Gastroesophageal sphincter (tissue), 4 donors: ENCODE measurements at regions not wholly inside any gene's neighbourhood (a gene's known extent, or its start where the extent isn't known, plus 50 kb on each side); places are given as distances from the start of the nearest gene placed in this dataset.
"Not testable (repeated sequence)": the region's sequence is repeated elsewhere in the genome, so short reads cannot be mapped to it uniquely, and the experiment has no call there.

Experiments
- ATAC-seq: fragments of 150-250 bp; one replicate; pipeline ENCODE4 v1.9.1; 2016; ENCODE audit warnings: mild to moderate bottlenecking, moderate library complexity
- H3K27ac ChIP-seq, 4 donors: fragments of 200-600 bp; sonication (generic) in 3 of 4; 1 replicate in 3 of 4; 2 replicates in 1 of 4; pipeline ENCODE4 v1.5.1; 2016 to 2019
- H3K27me3 ChIP-seq: fragments of 200-600 bp; sonication (generic); one replicate; pipeline ENCODE4 v1.5.1; 2019
- H3K36me3 ChIP-seq, 2 donors: fragments of 200-600 bp; sonication (generic); one replicate each; pipeline ENCODE4 v1.5.1; 2019; ENCODE audit warnings: control low read depth in 1 of 2
- H3K4me1 ChIP-seq, 3 donors: fragments of 200-600 bp; sonication (generic); 1 replicate in 2 of 3; 2 replicates in 1 of 3; pipeline ENCODE4 v1.5.1; 2016 to 2019; ENCODE audit warnings: control low read depth in 2 of 3
- H3K4me3 ChIP-seq, 2 donors: fragments of 200-600 bp; sonication (generic); one replicate each; pipeline ENCODE4 v1.5.1; 2019; ENCODE audit warnings: mild to moderate bottlenecking in 1 of 2, moderate library complexity in 1 of 2
- H3K9me3 ChIP-seq, 3 donors: fragments of 200-600 bp; sonication (generic); one replicate each; pipeline ENCODE4 v1.5.1; 2017 to 2019; ENCODE audit warnings: control low read depth in 2 of 3
- CTCF ChIP-seq, 4 experiments: fragments of 200-600 bp in 2 of 4; fragments of 450-650 bp in 2 of 4; sonication (generic) in 1 of 4; IDR thresholded peaks; one replicate each; pipeline ENCODE4 v1.5.1; 2017 to 2019; ENCODE audit warnings: antibody characterized with exemption in 4 of 4, mild to moderate bottlenecking in 2 of 4, moderate library complexity in 2 of 4
- EP300 ChIP-seq: sonication (generic); formaldehyde crosslinking; IDR thresholded peaks from one replicate; pipeline ENCODE4 v1.6.1; 2017; ENCODE audit warnings: antibody characterized with exemption, mild to moderate bottlenecking
- POLR2A ChIP-seq, 2 donors: fragments of 450-650 bp; IDR thresholded peaks; one replicate each; pipeline ENCODE4 v1.6.1; 2017; ENCODE audit warnings: antibody characterized with exemption in 2 of 2, mild to moderate bottlenecking in 2 of 2, moderate library complexity in 1 of 2
- POLR2AphosphoS5 ChIP-seq: sonication (generic); formaldehyde crosslinking; IDR thresholded peaks from one replicate; pipeline ENCODE4 v1.6.1; 2017; ENCODE audit warnings: antibody characterized with exemption
- WGBS, 2 donors: methylation state at CpG; one replicate each; pipeline ENCODE4 v1.1.5; 2018; ENCODE audit warnings: low coverage in 1 of 2; 5-methylcytosine and 5-hydroxymethylcytosine counted together

GRCh38 chr6:23797041-23797440, 329.0 kb upstream of the NRSN1 start:
- Histone ChIP-seq H3K4me3 (no peak overlapping the region), H3K9me3 (no peaks in the 10 kb centered on the region), H3K27ac (no peak overlapping the region), H3K36me3 (no peaks in the 10 kb centered on the region), H3K4me1 (no peaks in the 10 kb centered on the region), H3K27me3 (no peaks in the 10 kb centered on the region)
- TF ChIP-seq EP300 = no peak
- no peak for TF ChIP-seq POLR2A (IDR thresholded peaks at IDR 0.05)
- TF ChIP-seq CTCF (IDR thresholded peaks at IDR 0.05) = no peak
- TF ChIP-seq POLR2AphosphoS5 = no peak
- no peak for ATAC-seq
- WGBS, 2 donors = 56 to 100% methylated on average over 1 of the region's 1 CpG

DNA sequence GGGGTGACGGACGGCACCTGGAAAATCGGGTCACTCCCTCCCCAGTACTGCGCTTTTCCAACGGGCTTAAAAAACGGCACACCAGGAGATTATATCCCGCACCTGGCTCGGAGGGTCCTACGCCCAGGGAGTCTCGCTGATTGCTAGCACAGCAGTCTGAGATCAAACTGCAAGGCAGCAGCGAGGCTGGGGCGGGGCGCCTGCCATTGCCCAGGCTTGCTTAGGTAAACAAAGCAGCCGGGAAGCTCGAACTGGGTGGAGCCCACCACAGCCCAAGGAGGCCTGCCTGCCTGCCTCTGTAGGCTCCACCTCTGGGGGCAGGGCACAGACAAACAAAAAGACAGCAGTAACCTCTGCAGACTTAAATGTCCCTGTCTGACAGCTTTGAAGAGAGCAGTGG, 321.7 kb upstream of the NRSN1 start:
- WGBS, 2 donors = 100% methylated on average over 1 to 4 of the region's 15 CpGs
- H3K4me1 ChIP-seq, H3K9me3 ChIP-seq, H3K36me3 ChIP-seq, H3K27ac ChIP-seq, H3K4me3 ChIP-seq, H3K27me3 ChIP-seq, ATAC-seq: not testable (repeated sequence)

DNA sequence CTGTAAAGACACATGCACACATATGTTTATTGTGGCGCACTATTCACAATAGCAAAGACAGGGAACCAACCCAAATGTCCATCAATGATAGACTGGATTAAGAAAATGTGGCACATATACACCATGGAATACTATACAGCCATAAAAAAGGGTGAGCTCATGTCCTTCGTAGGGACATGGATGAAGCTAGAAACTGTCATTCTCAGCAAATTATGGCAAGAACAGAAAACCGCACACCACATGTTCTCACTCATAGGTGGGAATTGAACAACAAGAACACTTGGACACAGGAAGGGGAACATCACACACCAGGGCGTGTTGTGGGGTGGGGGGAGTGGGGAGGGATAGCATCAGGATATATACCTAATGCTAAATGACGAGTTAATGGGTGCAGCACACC, 304.9 kb upstream of the NRSN1 start:
- H3K27ac ChIP-seq, H3K27me3 ChIP-seq, ATAC-seq, H3K4me1 ChIP-seq, H3K4me3 ChIP-seq, H3K36me3 ChIP-seq, H3K9me3 ChIP-seq: not testable (repeated sequence)
- 88 to 93% methylated on average over 3 to 5 of the region's 5 CpGs for WGBS, 2 donors

GRCh38 chr6:23823421-23823820, 302.6 kb upstream of the NRSN1 start:
- no peaks in the 10 kb centered on the region for H3K36me3 ChIP-seq
- no peaks in the 10 kb centered on the region for H3K9me3 ChIP-seq
- H3K4me1 ChIP-seq = no peaks in the 10 kb centered on the region
- no peak for ATAC-seq
- TF ChIP-seq POLR2AphosphoS5 (no peak), EP300 (no peak), POLR2A (IDR thresholded peaks at IDR 0.05) (no peak), CTCF (IDR thresholded peaks at IDR 0.05) (no peak)
- H3K4me3 ChIP-seq = no peak overlapping the region
- H3K27ac ChIP-seq = no peak overlapping the region
- WGBS, 2 donors = 36 to 78% methylated on average over 1 of the region's 1 CpG
- H3K27me3 ChIP-seq = no peaks in the 10 kb centered on the region

GRCh38 chr6:23826572-23826971, 299.4 kb upstream of the NRSN1 start:
- Histone ChIP-seq H3K36me3 (no peaks in the 10 kb centered on the region), H3K4me1 (no peaks in the 10 kb centered on the region), H3K27me3 (no peaks in the 10 kb centered on the region), H3K27ac (no peak overlapping the region), H3K9me3 (peaks cover 0 to 8% (median 0%) of the 10 kb centered on the region in 3 donors), H3K4me3 (no peak overlapping the region)
- ATAC-seq = no peak
- TF ChIP-seq POLR2A (IDR thresholded peaks at IDR 0.05) (no peak), POLR2AphosphoS5 (no peak), EP300 (no peak), CTCF (IDR thresholded peaks at IDR 0.05) (no peak)
- 80 to 89% methylated on average over 1 of the region's 1 CpG for WGBS, 2 donors

DNA sequence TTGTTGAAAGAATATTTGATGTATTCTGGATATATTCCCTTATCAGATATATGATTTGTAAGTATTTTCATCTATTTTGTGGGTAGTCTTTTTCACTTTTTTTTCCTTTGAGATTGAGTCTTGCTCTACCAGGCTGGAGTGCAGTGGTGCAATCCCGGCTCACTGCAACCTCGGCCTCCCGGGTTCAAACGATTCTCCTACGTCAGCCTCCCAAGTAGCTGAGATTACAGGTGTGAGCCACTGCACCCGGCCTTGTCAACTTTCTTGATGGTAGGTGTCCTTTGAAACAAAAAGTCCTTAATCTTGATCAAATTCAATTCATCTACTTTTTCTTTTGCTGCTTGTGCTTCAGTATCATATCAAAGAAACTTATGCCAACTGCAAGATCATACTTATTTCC, 297.2 kb upstream of the NRSN1 start:
- Histone ChIP-seq H3K27me3 (no peaks in the 10 kb centered on the region), H3K27ac (no peak overlapping the region), H3K4me1 (no peaks in the 10 kb centered on the region), H3K4me3 (no peak overlapping the region), H3K36me3 (no peaks in the 10 kb centered on the region), H3K9me3 (peaks cover 0 to 8% (median 0%) of the 10 kb centered on the region in 3 donors)
- ATAC-seq = no peak
- no peak for TF ChIP-seq POLR2A (IDR thresholded peaks at IDR 0.05)
- 93 to 95% methylated on average over 5 to 6 of the region's 6 CpGs for WGBS, 2 donors

- Histone ChIP-seq H3K36me3 (no peaks in the 10 kb centered on the region), H3K4me1 (no peaks in the 10 kb centered on the region), H3K9me3 (no peaks in the 10 kb centered on the region), H3K27me3 (no peaks in the 10 kb centered on the region), H3K27ac (no peak overlapping the region), H3K4me3 (no peak overlapping the region)
- no peak for ATAC-seq
- 67 to 85% methylated on average over 1 of the region's 1 CpG for whole genome bisulfite sequencing, 2 donors
- TF ChIP-seq POLR2A (IDR thresholded peaks at IDR 0.05) (no peak), CTCF (IDR thresholded peaks at IDR 0.05) (no peak), POLR2AphosphoS5 (no peak), EP300 (no peak)
These were observed 284.9 kb upstream of the NRSN1 start for GRCh38 chr6:23841116-23841515.
